Endodermal cell (in vitro differentiated cells): ENCODE measurements at regions not wholly inside any gene's neighbourhood (a gene's known extent, or its start where the extent isn't known, plus 50 kb on each side); places are given as distances from the start of the nearest gene placed in this dataset.
"Not testable (repeated sequence)": the region's sequence is repeated elsewhere in the genome, so short reads cannot be mapped to it uniquely, and the experiment has no call there.

Experiments used
- DNase-seq: peaks from one replicate; pipeline ENCODE4 v3.0.0-alpha.2; 2017
- H3K27ac ChIP-seq: 2 replicates; pipeline ENCODE4 v1.5.1; 2013; ENCODE audit warnings: mild to moderate bottlenecking, low read depth, low read length, moderate library complexity
- H3K27me3 ChIP-seq: 2 replicates; pipeline ENCODE4 v1.6.1; 2013; ENCODE audit warnings: mild to moderate bottlenecking, low read length, moderate library complexity; ENCODE audit not compliant: insufficient read depth, control insufficient read depth, poor library complexity, severe bottlenecking
- H3K36me3 ChIP-seq: 2 replicates; pipeline ENCODE4 v1.7.0; 2013; ENCODE audit warnings: mild to moderate bottlenecking, low read length, moderate library complexity; ENCODE audit not compliant: control insufficient read depth, insufficient read depth
- H3K4me1 ChIP-seq: one replicate; pipeline ENCODE4 v1.7.0; 2013; ENCODE audit warnings: low read length; ENCODE audit not compliant: control insufficient read depth, insufficient read depth
- H3K4me3 ChIP-seq: 2 replicates; pipeline ENCODE4 v1.5.1; 2013; ENCODE audit warnings: mild to moderate bottlenecking, low read length, moderate library complexity
- H3K9ac ChIP-seq: 2 replicates; pipeline ENCODE4 v1.6.1; 2013; ENCODE audit warnings: mild to moderate bottlenecking, low read length, moderate library complexity; ENCODE audit not compliant: poor library complexity, severe bottlenecking; ENCODE audit errors: extremely low read depth
- H3K9me3 ChIP-seq: 2 replicates; pipeline ENCODE4 v1.6.1; 2013; ENCODE audit warnings: mild to moderate bottlenecking, low read length, moderate library complexity; ENCODE audit not compliant: control insufficient read depth
- H3K27ac Mint-ChIP-seq: 2 replicates; pipeline ENCODE4 v1.8.0; 2020; ENCODE audit warnings: mixed read lengths
- H3K27me3 Mint-ChIP-seq: 2 replicates; pipeline ENCODE4 v1.8.0; 2021; ENCODE audit warnings: mild to moderate bottlenecking, mixed read lengths; ENCODE audit not compliant: insufficient read depth
- H3K36me3 Mint-ChIP-seq: 2 replicates; pipeline ENCODE4 v1.8.0; 2020; ENCODE audit warnings: low read depth, mixed read lengths
- H3K4me1 Mint-ChIP-seq: 2 replicates; pipeline ENCODE4 v1.8.0; 2020; ENCODE audit warnings: mixed read lengths
- H3K4me3 Mint-ChIP-seq: 2 replicates; pipeline ENCODE4 v1.8.0; 2020; ENCODE audit warnings: mild to moderate bottlenecking, moderate library complexity, mixed read lengths
- H3K9me3 Mint-ChIP-seq: 2 replicates; pipeline ENCODE4 v1.8.0; 2020; ENCODE audit warnings: mild to moderate bottlenecking, mixed read lengths
- WGBS, 2 experiments: methylation state at CpG; one replicate each; pipeline versions ENCODE4 v1.1.5 to v1.1.7; 2013; ENCODE audit warnings: missing lambda C conversion rate in 2 of 2, mixed read lengths in 1 of 2; ENCODE audit not compliant: insufficient coverage in 1 of 2, insufficient read length in 1 of 2; 5-methylcytosine and 5-hydroxymethylcytosine counted together
- TF ChIP-seq, protein P1 (sequence below): fragments of 200-600 bp; sonication (generic); conservative IDR thresholded peaks from 2 replicates; pipeline ENCODE4 v1.5.0; 2021; ENCODE audit warnings: antibody characterized with exemption, mild to moderate bottlenecking

DNA sequence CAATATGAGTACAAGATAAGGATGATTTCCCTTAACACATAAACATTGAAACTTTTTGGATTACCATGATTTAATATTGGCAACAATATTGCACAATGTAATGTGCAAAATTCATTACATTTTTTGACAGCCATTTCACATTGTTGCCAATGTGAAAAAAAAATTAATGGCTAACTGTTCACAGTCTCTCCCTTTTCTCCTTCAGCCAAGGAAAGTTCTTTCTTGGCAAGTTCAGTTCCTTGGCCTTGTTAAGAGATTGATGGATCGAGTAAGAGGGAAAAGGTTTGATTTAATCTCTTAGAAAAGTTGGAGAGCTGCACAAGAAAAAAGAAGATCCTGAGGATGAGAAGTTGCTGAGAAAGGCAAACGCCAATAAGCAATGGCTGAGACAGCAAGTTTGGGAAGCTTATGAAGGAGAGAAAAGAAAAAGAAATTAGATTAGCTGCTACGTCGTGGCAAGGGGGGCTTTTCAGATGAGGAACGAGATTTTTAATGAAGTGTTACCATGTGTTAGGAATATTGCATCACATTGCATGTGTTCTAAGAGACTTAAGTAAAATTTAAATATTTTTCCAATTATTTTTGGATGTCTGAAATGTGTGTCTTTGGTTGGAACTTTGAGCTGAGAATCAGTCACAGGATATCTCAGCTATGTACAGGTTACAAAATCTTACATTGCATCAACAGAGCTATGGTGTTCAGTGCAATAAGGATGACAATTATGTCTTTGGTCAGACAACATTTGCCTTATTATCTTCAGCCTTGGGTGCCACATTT is 61.4 kb upstream of the ZNF280D start:
- Mint-ChIP-seq H3K4me3 (no peak overlapping the region), H3K27ac (no peak overlapping the region), H3K36me3 (no peaks in the 10 kb centered on the region), H3K9me3 (peaks cover 20% of the 10 kb centered on the region), H3K27me3 (no peaks in the 10 kb centered on the region), H3K4me1 (no peaks in the 10 kb centered on the region)
- no peak for DNase-seq
- Histone ChIP-seq H3K9ac (no peak overlapping the region), H3K27ac (no peak overlapping the region), H3K9me3 (peaks cover 6% of the 10 kb centered on the region), H3K4me1 (no peaks in the 10 kb centered on the region), H3K4me3 (no peak overlapping the region), H3K36me3 (no peaks in the 10 kb centered on the region), H3K27me3 (no peaks in the 10 kb centered on the region)
- TF ChIP-seq, protein P1, sequence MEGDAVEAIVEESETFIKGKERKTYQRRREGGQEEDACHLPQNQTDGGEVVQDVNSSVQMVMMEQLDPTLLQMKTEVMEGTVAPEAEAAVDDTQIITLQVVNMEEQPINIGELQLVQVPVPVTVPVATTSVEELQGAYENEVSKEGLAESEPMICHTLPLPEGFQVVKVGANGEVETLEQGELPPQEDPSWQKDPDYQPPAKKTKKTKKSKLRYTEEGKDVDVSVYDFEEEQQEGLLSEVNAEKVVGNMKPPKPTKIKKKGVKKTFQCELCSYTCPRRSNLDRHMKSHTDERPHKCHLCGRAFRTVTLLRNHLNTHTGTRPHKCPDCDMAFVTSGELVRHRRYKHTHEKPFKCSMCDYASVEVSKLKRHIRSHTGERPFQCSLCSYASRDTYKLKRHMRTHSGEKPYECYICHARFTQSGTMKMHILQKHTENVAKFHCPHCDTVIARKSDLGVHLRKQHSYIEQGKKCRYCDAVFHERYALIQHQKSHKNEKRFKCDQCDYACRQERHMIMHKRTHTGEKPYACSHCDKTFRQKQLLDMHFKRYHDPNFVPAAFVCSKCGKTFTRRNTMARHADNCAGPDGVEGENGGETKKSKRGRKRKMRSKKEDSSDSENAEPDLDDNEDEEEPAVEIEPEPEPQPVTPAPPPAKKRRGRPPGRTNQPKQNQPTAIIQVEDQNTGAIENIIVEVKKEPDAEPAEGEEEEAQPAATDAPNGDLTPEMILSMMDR = no peak
- WGBS, 2 experiments = 91% methylated on average over 4 to 5 of the region's 5 CpGs

DNA sequence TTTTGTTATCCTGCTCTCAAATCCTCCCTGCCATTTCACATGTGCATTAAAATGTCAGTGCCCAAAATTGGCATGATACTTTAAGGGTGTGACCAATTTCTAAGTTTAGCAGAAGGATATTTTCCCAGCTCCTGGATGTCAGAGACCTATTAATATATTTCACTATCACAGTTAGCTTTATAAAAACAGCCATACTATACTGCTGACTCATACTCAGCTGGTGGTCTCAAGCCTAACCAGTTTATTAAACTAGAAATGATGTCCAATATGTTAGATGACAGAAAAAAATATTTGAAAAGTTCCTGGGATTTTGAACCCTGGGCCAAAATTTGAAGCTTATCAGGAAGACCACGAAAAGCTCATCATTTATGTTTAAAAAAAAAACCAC is 60.9 kb upstream of the ZNF280D start:
- DNase-seq = no peak
- H3K27me3 ChIP-seq = no peaks in the 10 kb centered on the region
- Mint-ChIP-seq H3K4me3 (no peak overlapping the region), H3K36me3 (no peaks in the 10 kb centered on the region), H3K9me3 (peaks cover 22% of the 10 kb centered on the region), H3K4me1 (no peaks in the 10 kb centered on the region), H3K27ac (no peak overlapping the region), H3K27me3 (no peaks in the 10 kb centered on the region)
- WGBS, 2 experiments = 100% methylated on average over 1 of the region's 1 CpG; no CpG with 5 or more reads in 1 of the 2 experiments
- H3K36me3 ChIP-seq = no peaks in the 10 kb centered on the region
- H3K4me1 ChIP-seq = no peaks in the 10 kb centered on the region
- peaks cover 6% of the 10 kb centered on the region for H3K9me3 ChIP-seq
- H3K4me3 ChIP-seq = no peak overlapping the region
- H3K27ac ChIP-seq = no peak overlapping the region
- no peak overlapping the region for H3K9ac ChIP-seq
- TF ChIP-seq, protein P1 = no peak

GRCh38 chr15:56792211-56792610 is 58.9 kb upstream of the ZNF280D start:
- 96% methylated on average over 4 of the region's 4 CpGs; no CpG with 5 or more reads in 1 of the 2 experiments for WGBS, 2 experiments
- no peak for DNase-seq
- TF ChIP-seq, protein P1 = no peak
- H3K27me3 Mint-ChIP-seq = peaks cover 3% of the 10 kb centered on the region
- Histone ChIP-seq H3K9ac (no peak overlapping the region), H3K27ac (no peak overlapping the region), H3K36me3 (no peaks in the 10 kb centered on the region), H3K9me3 (peaks cover 12% of the 10 kb centered on the region), H3K27me3 (no peaks in the 10 kb centered on the region), H3K4me3 (no peak overlapping the region), H3K4me1 (no peaks in the 10 kb centered on the region)
- no peak overlapping the region for H3K27ac Mint-ChIP-seq
- H3K4me3 Mint-ChIP-seq = no peak overlapping the region
- no peaks in the 10 kb centered on the region for H3K36me3 Mint-ChIP-seq
- no peaks in the 10 kb centered on the region for H3K4me1 Mint-ChIP-seq
- peaks cover 27% of the 10 kb centered on the region for H3K9me3 Mint-ChIP-seq

DNA sequence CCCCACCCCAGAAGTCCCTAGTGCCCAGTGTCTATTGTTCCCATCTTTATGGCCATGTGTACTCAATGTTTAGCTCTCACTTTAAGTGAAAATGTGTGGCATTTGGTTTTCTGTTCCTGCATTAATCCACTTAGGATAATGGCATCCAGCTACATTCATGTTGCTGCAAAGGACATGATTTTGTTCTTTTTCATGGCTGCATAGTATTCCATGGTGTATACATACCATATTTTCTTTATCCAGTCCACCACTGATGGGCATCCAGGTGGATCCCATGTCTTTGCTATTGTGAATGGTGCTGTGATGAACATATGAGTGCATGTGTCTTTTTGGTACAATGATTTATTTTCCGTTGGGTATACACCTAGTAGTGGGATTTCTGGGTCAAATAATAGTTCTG is 58.2 kb upstream of the ZNF280D start:
- H3K4me3 Mint-ChIP-seq, H3K27ac Mint-ChIP-seq, DNase-seq, H3K27me3 ChIP-seq, H3K4me1 ChIP-seq, H3K36me3 Mint-ChIP-seq, H3K36me3 ChIP-seq, H3K27ac ChIP-seq, H3K4me3 ChIP-seq, H3K27me3 Mint-ChIP-seq, H3K4me1 Mint-ChIP-seq, H3K9ac ChIP-seq: not testable (repeated sequence)
- peaks cover 12% of the 10 kb centered on the region for H3K9me3 ChIP-seq
- WGBS, 2 experiments = no CpG with 5 or more reads among the region's 1 CpG
- peaks cover 27% of the 10 kb centered on the region for H3K9me3 Mint-ChIP-seq
